ENCODE measurements at regions not wholly inside any gene's neighbourhood (a gene's known extent, or its start where the extent isn't known, plus 50 kb on each side); places are given as distances from the start of the nearest gene placed in this dataset.

GRCh38 chr2:7476371-7476770, 559.2 kb downstream of the RNF144A start:
- no peak for TF ChIP-seq CTCF (IDR thresholded peaks at IDR 0.05)
- TF ChIP-seq EZH2 (IDR thresholded peaks at IDR 0.05): no peak
- TF ChIP-seq EZH2phosphoT487 (IDR thresholded peaks at IDR 0.05): no peak
